ENCODE measurements at regions not wholly inside any gene's neighbourhood (a gene's known extent, or its start where the extent isn't known, plus 50 kb on each side); places are given as distances from the start of the nearest gene placed in this dataset.

GRCh38 chr14:51441001-51441400 lies 201.0 kb downstream of the TMX1 start:
- no peak for TF ChIP-seq CTCF (IDR thresholded peaks at IDR 0.05; ENCODE audit: insufficient read depth, low read depth, low read length)
- no peak overlapping the region for H3K4me3 ChIP-seq (ENCODE audit: low read depth, low read length)
- no peak for DNase-seq (ENCODE audit: low read depth)

- peak; percentile 89 for DNase-seq (ENCODE audit: low read depth)
- TF ChIP-seq CTCF (IDR thresholded peaks at IDR 0.05; ENCODE audit: insufficient read depth, low read depth, low read length) = no peak
- no peak overlapping the region for H3K4me3 ChIP-seq (ENCODE audit: low read depth, low read length)
Observed at GRCh38 chr14:51442513-51443175, 202.6 kb downstream of the TMX1 start.

- no peak for TF ChIP-seq CTCF (IDR thresholded peaks at IDR 0.05; ENCODE audit: insufficient read depth, low read depth, low read length)
- H3K4me3 ChIP-seq (ENCODE audit: low read depth, low read length) = no peak overlapping the region
- DNase-seq (ENCODE audit: low read depth) = no peak
Observed at GRCh38 chr14:51443195-51444018, 203.4 kb downstream of the TMX1 start.

GRCh38 chr14:51444353-51445000 lies 204.4 kb downstream of the TMX1 start:
- H3K4me3 ChIP-seq (ENCODE audit: low read depth, low read length) = no peak overlapping the region
- no peak for TF ChIP-seq CTCF (IDR thresholded peaks at IDR 0.05; ENCODE audit: insufficient read depth, low read depth, low read length)
- DNase-seq (ENCODE audit: low read depth) = no peak

GRCh38 chr14:51445001-51445390 lies 204.9 kb downstream of the TMX1 start:
- TF ChIP-seq CTCF (IDR thresholded peaks at IDR 0.05; ENCODE audit: insufficient read depth, low read depth, low read length) = no peak
- no peak overlapping the region for H3K4me3 ChIP-seq (ENCODE audit: low read depth, low read length)
- no peak for DNase-seq (ENCODE audit: low read depth)

- TF ChIP-seq CTCF (IDR thresholded peaks at IDR 0.05; ENCODE audit: insufficient read depth, low read depth, low read length) = no peak
- H3K4me3 ChIP-seq (ENCODE audit: low read depth, low read length) = no peak overlapping the region
- DNase-seq (ENCODE audit: low read depth) = no peak
Observed at GRCh38 chr14:51446771-51447170, 204.9 kb upstream of the FRMD6 start.
